ENCODE measurements at regions not wholly inside any gene's neighbourhood (a gene's known extent, or its start where the extent isn't known, plus 50 kb on each side); places are given as distances from the start of the nearest gene placed in this dataset.

- TF ChIP-seq CTCF (IDR thresholded peaks at IDR 0.05) (no peak), ZFX (IDR thresholded peaks at IDR 0.05; ENCODE audit: borderline replicate concordance) (no peak)
These were observed 73.8 kb downstream of the SPRING1 start for GRCh38 chr12:116664085-116664484.

All from 22Rv1 (cell line).